ACHN (cell line): ENCODE measurements at regions not wholly inside any gene's neighbourhood (a gene's known extent, or its start where the extent isn't known, plus 50 kb on each side); places are given as distances from the start of the nearest gene placed in this dataset.
"Not testable (repeated sequence)": the region's sequence is repeated elsewhere in the genome, so short reads cannot be mapped to it uniquely, and the experiment has no call there.

Experiments
- DNase-seq: peaks from one replicate; pipeline ENCODE4 v3.0.0-alpha.2; 2015
- in situ Hi-C: cut with HindIII; loops from 2 replicates; pipeline ENCODE4 v1.10.0; 2017; ENCODE audit warnings: low sequenced_read_pairs, low pct_ligation_motif_present, low pct_unique_long_range_greater_than_20kb

DNA sequence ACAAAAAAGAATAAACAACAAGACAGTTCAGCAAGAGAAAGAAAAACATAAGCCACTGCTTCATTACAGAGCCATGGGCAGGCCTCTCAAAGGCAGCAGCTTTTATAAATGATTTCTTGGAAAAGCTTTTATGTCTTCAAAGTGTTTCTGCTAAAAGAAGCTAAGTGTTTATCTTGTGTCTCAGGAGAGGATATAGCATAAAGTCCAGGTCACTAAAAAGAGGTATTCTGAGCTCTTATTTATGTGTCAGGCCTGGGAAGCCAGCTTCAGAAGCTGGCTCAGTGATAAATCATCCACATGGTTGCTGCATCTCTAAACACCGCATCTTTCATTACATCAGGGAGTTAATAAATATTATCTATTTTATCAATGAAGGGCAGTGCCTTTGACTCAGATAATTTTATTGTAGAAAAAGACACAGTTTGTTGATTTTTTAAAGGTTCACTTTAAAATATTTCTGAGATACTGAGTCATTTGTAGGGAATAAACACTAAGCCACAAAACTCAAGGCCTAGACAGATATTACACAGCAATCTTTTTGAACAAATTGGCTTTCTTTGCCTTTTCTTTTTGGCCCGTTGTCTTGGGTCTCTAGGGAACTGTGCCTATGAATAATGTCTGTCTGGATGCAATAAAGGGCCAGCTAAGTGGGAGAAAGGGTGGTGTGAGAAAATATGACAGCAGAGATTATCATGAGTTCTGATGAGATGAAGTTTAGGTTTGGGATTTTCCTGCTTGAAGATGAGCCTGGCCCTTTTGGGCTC lies 1086.6 kb downstream of the UQCRFS1 start:
- DNase-seq: no peak
- in situ Hi-C loops: no loop called here

DNA sequence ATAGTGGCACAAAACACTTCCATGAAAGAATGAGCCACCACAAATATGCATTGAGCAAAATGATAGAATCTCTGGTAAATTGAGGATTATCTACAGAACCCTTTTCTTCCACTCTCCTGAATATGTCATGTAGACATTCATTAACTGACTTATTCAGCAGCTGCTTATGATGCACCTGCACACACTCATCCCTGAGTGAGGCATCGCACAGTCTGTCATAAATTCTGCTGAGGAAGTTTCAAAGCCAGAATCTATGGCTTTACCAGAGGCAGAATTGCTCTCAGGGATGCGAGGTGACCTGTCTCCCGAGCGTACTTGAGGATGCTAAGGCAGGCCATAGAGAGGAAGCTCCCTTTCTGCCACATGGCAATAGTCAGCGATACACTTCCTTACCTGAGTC lies 1090.2 kb downstream of the UQCRFS1 start:
- in situ Hi-C loops: no loop called here
- no peak for DNase-seq

DNA sequence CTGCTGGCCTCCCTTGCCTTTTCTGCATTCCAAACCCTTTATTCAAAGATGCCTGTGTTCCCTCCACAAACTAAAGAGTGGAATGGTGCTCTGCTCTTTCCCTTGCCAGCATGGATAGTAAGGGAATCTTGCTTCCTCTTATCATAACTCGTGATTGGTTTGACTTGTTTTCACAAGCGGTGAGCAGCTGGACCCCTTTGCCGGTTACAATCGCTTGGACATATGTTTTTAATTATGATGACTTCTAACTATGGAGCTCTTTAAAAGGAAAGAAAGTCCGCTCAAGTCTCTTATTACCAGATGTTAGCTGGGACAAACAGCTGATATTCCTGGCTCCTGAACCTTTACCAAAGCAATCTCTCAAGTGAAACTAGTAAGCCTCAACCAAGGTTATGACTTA lies 1094.7 kb downstream of the UQCRFS1 start:
- no peak for DNase-seq
- in situ Hi-C loops: no loop called here

DNA sequence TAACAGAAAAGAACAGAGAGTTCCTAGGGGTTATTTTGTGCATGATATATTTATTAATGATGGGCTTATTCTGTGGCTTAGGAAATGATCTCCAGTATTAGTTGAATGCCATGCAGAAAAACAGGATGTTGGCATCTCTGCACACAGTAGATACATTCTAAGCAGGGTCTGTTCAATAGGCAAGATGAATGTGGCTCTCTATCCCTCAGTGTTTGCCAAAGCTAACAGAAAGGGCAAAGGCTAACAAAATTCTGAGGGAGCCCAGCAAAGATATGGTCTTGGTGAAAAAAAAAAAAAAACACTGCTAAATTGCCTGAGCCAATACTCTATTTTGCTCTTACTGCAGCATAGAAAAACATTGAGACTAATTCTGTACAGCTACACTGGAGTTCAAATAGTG lies 1095.8 kb downstream of the UQCRFS1 start:
- DNase-seq: no peak
- in situ Hi-C loops: no loop called here

DNA sequence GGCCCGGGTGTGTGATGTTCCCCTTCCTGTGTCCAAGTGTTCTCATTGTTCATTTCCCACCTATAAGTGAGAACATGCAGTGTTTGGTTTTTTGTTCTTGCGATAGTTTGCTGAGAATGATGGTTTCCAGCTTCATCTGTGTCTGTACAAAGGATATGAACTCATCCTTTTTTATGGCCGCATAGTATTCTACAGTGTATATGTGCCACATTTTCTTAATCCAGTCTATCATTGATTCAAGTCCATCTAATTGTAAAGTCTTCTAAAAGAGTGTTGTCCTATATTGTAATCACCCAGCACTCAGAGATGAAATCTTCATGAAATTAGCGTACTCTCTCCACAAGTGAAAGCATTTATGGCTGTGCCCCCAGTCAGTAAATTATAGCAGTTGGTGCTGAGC lies 1096.6 kb downstream of the UQCRFS1 start:
- DNase-seq, in situ Hi-C loops: not testable (repeated sequence)

DNA sequence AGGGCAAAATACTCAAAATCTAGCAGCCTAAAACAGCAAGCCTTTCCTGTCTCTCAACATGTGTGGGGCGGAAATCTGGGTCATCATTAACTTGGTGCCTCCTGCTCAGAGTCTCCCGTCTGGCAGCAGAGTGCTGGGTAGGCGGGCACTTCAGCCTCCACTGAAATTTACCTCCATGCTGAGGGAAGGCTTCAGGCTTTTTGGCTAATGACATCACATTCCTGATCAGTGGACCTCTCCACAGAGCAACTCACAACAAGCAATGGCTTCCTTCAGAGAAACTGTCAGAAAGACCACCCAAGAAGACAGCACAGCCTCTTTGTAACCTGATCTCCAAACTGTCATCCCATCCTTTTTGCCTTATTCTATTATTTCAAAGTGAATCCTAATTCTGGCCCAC lies 1109.0 kb downstream of the UQCRFS1 start:
- in situ Hi-C loops: no loop called here
- no peak for DNase-seq

DNA sequence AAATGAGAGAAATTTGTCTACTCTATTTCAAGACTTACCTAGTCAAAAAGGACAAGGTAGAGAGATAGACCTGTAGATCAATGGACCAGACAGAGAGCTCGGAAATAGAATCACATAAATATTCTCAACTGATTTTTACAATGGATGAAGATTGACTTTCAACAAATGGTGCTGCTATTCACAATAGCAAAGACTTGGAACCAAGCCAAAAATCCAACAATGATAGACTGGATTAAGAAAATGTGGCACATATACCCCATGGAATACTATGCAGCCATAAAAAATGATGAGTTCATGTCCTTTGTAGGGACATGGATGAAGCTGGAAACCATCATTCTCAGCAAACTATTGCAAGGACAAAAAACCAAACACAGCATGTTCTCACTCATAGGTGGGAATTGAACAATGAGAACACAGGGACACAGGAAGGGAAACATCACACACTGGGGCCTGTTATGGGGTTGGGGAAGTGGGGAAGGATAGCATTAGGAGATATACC lies 1128.2 kb downstream of the UQCRFS1 start:
- in situ Hi-C loops, DNase-seq: not testable (repeated sequence)

DNA sequence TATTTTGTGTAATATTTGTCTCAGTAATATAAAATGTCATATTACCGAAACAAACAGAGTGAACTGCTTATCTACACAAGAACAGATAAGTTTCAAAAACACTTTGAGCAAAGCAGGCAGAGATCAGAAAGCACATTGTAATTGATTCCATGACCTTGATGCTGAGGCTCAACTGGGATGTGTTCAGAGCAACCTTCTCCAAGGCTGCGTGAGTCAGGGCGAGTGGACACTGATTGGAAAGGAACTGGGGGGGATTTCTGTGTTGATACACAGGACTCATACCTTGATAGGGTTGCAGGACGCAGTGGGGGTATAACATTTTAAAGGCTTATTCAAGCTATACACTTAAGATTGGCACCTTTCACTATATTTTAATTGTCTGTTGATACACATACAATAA lies 1136.3 kb downstream of the UQCRFS1 start:
- in situ Hi-C loops: no loop called here
- no peak for DNase-seq

DNA sequence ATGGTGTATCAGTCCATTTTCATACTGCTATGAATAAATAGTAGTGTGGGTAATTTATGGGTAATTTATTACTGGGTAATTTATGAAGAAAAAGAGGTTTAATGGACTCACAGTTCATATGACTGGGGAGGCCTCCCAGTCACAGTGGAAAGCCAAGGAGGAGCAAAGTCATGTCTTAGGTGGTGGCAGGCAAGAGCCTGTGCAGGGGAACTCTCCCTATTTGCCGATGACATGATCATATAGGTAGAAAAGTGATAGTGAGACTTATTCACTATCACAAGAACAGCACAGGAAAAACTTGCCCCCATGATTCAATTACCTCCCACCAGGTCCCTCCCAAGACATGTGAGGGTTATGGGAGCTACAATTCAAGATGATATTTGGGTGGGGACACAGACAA lies 1137.7 kb downstream of the UQCRFS1 start:
- in situ Hi-C loops: no loop called here
- no peak for DNase-seq

DNA sequence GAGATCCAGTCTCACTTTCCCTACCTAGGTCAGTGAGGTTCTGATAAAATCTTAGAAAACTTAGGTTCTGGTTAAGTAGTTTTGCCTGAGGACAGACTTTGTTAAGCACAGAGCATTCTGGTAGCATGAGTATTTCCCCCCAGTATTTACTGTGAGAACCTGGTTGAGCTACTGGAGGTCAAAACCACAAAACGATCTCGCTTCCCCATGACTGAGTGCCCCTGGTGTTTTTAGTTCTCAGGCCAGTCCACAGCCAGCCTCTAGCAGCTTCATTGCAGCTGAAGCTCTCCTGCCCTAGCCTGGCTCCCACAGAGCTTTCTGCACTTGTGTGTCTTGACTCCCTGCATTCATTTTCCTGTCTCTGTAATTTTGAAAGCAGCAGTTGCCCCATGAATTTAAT lies 1138.2 kb downstream of the UQCRFS1 start:
- in situ Hi-C loops: no loop called here
- no peak for DNase-seq

DNA sequence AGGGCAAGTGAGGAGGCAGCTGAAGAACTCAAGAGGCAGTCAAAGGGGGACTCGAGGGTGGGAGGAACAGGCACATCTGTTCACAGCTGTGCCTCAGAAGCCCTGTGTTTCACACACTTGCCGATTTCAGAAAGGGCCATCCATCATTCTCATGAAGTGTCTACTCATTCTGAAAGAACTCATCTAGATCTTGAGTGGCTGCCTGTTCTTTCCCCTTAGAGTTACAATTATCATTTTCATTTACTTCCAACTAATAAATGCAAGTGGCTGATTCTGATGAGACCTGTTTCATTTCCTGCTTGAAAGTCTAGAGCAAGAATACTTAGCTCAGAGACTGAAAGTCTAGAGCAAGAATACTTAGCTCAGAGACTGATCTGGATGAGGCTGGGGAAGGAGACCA lies 1145.1 kb downstream of the UQCRFS1 start:
- in situ Hi-C loops: no loop called here

DNA sequence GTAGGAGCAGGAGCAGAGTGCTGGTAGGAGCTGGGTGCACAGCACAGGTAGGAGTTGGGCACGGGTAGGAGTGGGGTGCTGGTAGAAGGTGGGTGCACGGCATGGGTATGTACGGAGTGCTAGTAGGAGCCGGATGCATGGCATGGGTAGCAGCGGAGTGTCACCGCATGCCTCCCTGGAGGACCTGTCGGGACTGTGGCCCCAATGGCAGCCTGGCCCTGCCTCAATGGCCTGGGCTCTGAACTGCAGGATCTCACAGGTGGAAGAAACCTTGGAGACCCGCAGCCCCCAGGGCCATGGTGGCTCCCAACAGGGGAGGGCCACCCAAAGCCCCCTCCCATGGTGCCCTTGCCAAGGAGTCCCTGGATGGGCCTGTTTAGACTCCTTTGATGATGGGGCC lies 1146.0 kb downstream of the UQCRFS1 start:
- DNase-seq: no peak
- in situ Hi-C loops: no loop called here

More for the DNA sequence above, 1145.1 kb downstream of the UQCRFS1 start:
- DNase-seq: no peak

DNA sequence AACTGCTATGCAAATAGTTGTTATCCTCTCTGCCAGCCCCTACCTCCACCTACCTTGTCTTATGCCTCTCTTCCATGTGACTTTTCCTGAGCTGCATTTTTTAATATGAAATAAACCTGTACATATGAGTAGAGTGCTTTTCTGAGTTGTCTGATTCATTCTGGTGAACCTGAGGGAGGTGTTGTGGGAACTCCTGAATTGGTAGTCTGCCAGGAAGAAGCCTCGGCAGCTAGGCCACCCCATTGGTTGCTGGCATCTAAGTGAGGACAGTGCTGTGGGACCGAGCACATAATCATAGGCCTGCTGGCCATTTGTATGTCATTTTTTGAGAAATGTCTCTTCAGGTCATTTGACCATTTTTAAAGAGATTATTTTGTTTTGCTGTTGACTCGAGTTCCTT lies 1146.8 kb downstream of the UQCRFS1 start:
- DNase-seq: no peak
- in situ Hi-C loops: no loop called here

DNA sequence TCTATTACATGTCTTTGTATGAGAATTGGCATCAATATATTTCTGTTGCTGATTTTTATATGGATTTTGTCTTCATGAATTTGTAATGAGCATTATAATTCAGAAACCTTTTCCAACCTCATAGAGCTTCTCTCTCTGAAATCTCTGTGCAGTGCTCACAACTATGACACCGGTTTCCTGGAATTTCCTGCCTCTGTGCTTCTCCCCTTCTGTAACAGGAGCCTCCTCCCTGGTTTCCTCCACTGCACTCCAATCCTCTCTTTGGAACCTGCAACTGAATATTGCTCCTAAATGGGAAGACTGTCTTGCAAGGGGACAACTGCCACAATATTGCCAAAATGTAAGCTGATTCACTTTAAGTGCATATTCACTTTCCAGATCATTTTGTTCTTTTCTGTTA lies 1147.9 kb downstream of the UQCRFS1 start:
- in situ Hi-C loops: no loop called here
- peak; percentile 19 for DNase-seq

DNA sequence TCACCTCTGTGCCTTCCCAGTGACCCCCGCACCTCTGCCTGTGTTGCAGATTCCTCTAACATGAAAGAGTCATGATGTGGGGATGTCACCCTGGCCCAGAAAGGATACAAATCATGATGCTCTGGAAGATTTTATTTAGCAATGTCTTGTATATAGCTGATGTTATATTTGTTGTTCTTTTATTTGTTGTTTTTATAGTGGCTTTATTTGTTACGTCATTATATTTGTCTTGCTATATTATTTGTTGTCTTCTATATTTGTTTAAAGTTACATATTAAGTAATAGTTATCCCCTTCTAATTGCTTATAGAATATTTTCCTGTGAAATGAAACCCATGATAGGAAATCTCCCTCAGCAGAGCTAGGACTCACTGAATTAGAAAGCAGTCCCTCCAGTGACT lies 1149.2 kb downstream of the UQCRFS1 start:
- in situ Hi-C loops: no loop called here
- no peak for DNase-seq

DNA sequence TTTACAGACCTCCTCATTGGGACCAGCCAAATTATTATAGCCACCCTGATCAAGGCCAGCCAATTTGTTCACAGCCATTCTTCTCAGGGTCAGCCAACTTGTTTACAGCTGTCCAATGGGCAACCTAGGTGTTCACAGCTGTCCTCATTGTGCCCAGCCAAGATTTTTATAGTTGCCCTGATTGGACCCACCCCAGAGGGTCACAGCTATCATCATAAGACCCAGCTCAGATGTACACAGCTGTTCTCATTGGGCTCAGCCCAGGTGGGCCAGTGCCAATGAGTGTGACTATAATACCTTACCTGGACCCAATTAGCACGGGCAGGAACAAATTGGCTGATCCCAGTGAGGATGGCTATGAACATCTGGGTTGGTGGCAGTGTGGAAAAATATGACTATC lies 1151.8 kb downstream of the UQCRFS1 start:
- in situ Hi-C loops: no loop called here
- DNase-seq: no peak

DNA sequence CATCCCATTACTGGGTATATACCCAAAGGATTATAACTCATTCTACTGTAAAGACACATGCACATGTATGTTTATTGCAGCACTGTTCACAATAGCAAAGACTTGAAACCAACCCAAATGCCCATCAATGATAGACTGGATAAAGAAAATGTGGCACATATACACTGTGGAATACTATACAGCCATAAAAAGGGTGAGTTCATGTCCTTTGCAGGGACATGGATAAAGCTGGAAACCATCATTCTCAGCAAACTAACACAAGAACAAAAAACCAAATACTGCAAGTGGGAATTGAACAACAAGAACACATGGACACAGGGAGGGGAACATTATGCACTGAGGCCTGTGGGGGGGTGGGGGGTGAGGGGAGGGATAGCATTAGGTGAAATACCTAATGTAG lies 1155.9 kb downstream of the UQCRFS1 start:
- in situ Hi-C loops, DNase-seq: not testable (repeated sequence)

DNA sequence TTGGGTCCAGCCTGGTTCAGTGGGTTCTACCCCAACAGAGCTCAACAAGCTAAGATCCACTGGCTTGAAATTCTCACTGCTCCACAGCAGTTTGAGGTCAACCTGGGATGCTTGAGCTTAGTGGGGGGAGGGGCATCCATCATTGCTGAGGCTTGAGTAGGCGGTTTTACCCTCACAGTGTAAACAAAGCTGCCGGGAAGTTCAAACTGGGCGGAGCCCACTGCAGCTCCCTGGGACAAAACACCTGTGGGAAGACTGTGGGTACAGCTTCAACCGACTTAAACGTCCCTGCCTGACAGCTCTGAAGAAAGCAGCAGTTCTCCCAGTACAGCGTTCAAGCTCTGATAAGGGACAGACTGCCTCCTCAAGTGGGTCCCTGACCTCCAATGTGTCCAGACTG lies 1161.9 kb downstream of the UQCRFS1 start:
- DNase-seq: no peak
- in situ Hi-C loops: no loop called here

DNA sequence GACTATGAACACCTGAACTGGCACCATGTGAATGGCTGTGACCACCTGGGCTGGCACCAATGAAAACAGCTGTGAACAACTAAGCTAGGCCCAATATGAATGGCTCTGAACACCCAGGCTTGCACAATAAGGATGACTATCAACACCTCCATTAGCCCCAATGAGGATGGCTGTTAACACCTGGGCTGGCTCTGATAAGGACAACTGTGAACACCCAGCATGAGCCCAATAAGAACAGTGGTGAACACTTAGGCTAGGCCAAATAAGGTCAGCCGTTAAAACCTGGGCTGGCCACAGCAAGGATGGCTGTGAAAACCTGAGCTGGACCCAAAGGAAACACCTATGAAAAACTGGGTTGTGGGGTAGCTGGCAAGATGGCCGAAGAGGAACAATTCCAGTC lies 1163.1 kb downstream of the UQCRFS1 start:
- in situ Hi-C loops: no loop called here
- no peak for DNase-seq

DNA sequence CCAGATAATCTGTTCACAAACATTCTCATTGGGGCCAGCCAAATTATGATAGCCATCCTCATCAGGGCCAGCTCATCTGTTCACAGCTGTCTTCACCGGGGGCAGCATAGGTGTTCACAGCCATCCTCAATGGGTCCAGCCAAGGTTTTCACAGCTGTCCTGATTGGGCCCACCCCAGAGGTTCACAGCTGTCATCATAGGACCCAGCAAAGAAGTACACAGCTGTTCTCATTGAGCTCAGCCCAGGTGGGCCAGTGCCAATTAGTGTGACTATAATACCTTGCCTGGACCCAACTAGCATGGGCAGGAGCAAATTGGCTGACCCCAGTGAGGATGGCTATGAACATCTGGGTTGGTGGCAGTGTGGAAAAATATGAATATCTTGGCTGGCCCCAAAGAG lies 1166.0 kb downstream of the UQCRFS1 start:
- no peak for DNase-seq
- in situ Hi-C loops: no loop called here

DNA sequence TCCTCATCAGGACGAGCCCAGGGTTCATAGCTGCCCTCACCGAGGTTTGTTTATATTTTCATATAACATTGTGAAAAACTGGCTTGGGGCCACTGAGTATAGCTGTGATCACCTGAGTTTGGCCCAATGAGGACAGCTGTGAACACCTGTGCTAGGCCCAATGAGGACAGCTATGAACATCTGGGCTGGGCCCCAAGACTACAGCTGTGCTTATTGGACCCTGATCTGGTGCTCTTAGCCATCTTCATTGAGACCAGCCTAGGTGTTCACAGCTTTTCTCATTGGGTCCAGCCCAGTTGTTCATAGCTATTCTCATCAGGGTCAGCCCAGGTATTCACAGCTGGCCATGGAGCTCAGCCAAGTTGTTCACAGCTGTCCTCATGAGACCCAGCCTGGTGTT lies 1167.3 kb downstream of the UQCRFS1 start:
- in situ Hi-C loops: no loop called here
- DNase-seq: no peak
